Tibial nerve (tissue), 3 donors: ENCODE measurements at regions not wholly inside any gene's neighbourhood (a gene's known extent, or its start where the extent isn't known, plus 50 kb on each side); places are given as distances from the start of the nearest gene placed in this dataset.

Experiments
- POLR2A ChIP-seq, 2 donors: fragments of 450-650 bp; IDR thresholded peaks; one replicate each; pipeline ENCODE4 v1.6.1; 2017; ENCODE audit warnings: antibody characterized with exemption in 2 of 2, mild to moderate bottlenecking in 2 of 2, moderate library complexity in 2 of 2
- TF ChIP-seq, protein P1 (sequence below), 5 experiments: fragments of 200-600 bp in 3 of 5; fragments of 450-650 bp in 2 of 5; sonication (generic) in 3 of 5; IDR thresholded peaks; one replicate each; pipeline ENCODE4 v1.5.1; 2016 to 2019; ENCODE audit warnings: antibody characterized with exemption in 5 of 5, mild to moderate bottlenecking in 3 of 5, moderate library complexity in 2 of 5

DNA sequence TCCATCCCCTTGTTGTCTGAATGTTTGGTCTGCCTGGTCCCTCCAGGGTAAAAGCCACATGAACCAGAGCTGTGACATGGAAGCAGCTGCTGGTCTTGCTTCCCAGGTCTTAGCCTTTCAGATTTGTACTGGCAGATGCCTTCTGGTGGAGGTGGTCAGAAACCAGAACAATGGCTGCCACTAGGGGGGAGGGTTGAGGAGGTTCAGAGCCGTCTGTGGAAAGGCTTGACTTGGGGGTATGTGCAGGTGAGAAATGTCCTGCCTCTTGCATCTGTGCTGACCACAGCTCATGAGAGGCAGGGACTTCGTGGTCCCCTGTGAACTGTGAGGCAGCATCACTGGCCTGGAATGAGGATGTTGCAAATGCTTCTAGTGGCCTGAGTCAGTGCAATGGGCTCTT, 144.2 kb upstream of the WDR1 start:
- TF ChIP-seq, protein P1, sequence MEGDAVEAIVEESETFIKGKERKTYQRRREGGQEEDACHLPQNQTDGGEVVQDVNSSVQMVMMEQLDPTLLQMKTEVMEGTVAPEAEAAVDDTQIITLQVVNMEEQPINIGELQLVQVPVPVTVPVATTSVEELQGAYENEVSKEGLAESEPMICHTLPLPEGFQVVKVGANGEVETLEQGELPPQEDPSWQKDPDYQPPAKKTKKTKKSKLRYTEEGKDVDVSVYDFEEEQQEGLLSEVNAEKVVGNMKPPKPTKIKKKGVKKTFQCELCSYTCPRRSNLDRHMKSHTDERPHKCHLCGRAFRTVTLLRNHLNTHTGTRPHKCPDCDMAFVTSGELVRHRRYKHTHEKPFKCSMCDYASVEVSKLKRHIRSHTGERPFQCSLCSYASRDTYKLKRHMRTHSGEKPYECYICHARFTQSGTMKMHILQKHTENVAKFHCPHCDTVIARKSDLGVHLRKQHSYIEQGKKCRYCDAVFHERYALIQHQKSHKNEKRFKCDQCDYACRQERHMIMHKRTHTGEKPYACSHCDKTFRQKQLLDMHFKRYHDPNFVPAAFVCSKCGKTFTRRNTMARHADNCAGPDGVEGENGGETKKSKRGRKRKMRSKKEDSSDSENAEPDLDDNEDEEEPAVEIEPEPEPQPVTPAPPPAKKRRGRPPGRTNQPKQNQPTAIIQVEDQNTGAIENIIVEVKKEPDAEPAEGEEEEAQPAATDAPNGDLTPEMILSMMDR (IDR thresholded peaks at IDR 0.05): no peak
- no peak for TF ChIP-seq POLR2A (IDR thresholded peaks at IDR 0.05)
